UCSD-AML1 (cell line): ENCODE measurements at regions not wholly inside any gene's neighbourhood (a gene's known extent, or its start where the extent isn't known, plus 50 kb on each side); places are given as distances from the start of the nearest gene placed in this dataset.
"Not testable (repeated sequence)": the region's sequence is repeated elsewhere in the genome, so short reads cannot be mapped to it uniquely, and the experiment has no call there.

Experiments used
- DNase-seq: peaks from one replicate; lab custom pipeline; 2025; ENCODE audit not compliant: unreplicated experiment; lab: John Stamatoyannopoulos, UW

- DNase-seq: not testable (repeated sequence)
These were observed 319.6 kb upstream of the FGF16 start for GRCh38 chrX:77127571-77127970.

- DNase-seq: no peak
These were observed 303.3 kb upstream of the FGF16 start for GRCh38 chrX:77143907-77144306.

- peak; percentile 28 for DNase-seq
These were observed 286.9 kb upstream of the FGF16 start for GRCh38 chrX:77160301-77160700.

GRCh38 chrX:77162777-77163176 lies 284.4 kb upstream of the FGF16 start:
- no peak for DNase-seq

- no peak for DNase-seq
These were observed 279.2 kb upstream of the FGF16 start for GRCh38 chrX:77167993-77168392.

GRCh38 chrX:77174680-77175519 lies 272.3 kb upstream of the FGF16 start:
- DNase-seq: no peak

- no peak for DNase-seq
These were observed 246.5 kb upstream of the FGF16 start for GRCh38 chrX:77200663-77201062.

GRCh38 chrX:77223046-77223445 lies 224.1 kb upstream of the FGF16 start:
- no peak for DNase-seq

- DNase-seq: no peak
These were observed 182.7 kb upstream of the FGF16 start for GRCh38 chrX:77264490-77264889.

- no peak for DNase-seq
These were observed 171.8 kb upstream of the FGF16 start for GRCh38 chrX:77275392-77275791.

GRCh38 chrX:77276742-77277141 lies 170.4 kb upstream of the FGF16 start:
- no peak for DNase-seq

- DNase-seq: no peak
These were observed 169.3 kb upstream of the FGF16 start for GRCh38 chrX:77277911-77278310.

GRCh38 chrX:77279373-77279772 lies 167.8 kb upstream of the FGF16 start:
- DNase-seq: not testable (repeated sequence)

GRCh38 chrX:77293331-77293995 lies 153.7 kb upstream of the FGF16 start:
- no peak for DNase-seq

- no peak for DNase-seq
These were observed 148.9 kb upstream of the FGF16 start for GRCh38 chrX:77298296-77298695.

- DNase-seq: no peak
These were observed 148.4 kb upstream of the FGF16 start for GRCh38 chrX:77298790-77299189.

- no peak for DNase-seq
These were observed 147.6 kb upstream of the FGF16 start for GRCh38 chrX:77299549-77299948.

- DNase-seq: no peak
These were observed 105.2 kb upstream of the FGF16 start for GRCh38 chrX:77342004-77342403.

GRCh38 chrX:77346859-77347258 lies 100.3 kb upstream of the FGF16 start:
- no peak for DNase-seq

GRCh38 chrX:77347572-77347971 lies 99.6 kb upstream of the FGF16 start:
- no peak for DNase-seq

- no peak for DNase-seq
These were observed 57.3 kb upstream of the FGF16 start for GRCh38 chrX:77389891-77390290.

GRCh38 chrX:77390365-77390764 lies 56.8 kb upstream of the FGF16 start:
- not testable (repeated sequence) for DNase-seq
